ENCODE measurements at regions not wholly inside any gene's neighbourhood (a gene's known extent, or its start where the extent isn't known, plus 50 kb on each side); places are given as distances from the start of the nearest gene placed in this dataset.

- TF ChIP-seq, protein P1, sequence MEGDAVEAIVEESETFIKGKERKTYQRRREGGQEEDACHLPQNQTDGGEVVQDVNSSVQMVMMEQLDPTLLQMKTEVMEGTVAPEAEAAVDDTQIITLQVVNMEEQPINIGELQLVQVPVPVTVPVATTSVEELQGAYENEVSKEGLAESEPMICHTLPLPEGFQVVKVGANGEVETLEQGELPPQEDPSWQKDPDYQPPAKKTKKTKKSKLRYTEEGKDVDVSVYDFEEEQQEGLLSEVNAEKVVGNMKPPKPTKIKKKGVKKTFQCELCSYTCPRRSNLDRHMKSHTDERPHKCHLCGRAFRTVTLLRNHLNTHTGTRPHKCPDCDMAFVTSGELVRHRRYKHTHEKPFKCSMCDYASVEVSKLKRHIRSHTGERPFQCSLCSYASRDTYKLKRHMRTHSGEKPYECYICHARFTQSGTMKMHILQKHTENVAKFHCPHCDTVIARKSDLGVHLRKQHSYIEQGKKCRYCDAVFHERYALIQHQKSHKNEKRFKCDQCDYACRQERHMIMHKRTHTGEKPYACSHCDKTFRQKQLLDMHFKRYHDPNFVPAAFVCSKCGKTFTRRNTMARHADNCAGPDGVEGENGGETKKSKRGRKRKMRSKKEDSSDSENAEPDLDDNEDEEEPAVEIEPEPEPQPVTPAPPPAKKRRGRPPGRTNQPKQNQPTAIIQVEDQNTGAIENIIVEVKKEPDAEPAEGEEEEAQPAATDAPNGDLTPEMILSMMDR (IDR thresholded peaks at IDR 0.05; ENCODE audit: low read length) = no peak
- TF ChIP-seq EZH2phosphoT487 (IDR thresholded peaks at IDR 0.05; ENCODE audit: low read length) = no peak
- TF ChIP-seq EZH2 (optimal IDR thresholded peaks at IDR 0.05; ENCODE audit: low read depth, low read length) = no peak
Measured at GRCh38 chr1:80533093-80533492, 1267.6 kb upstream of the ADGRL2 start.

Measured in MM.1S (cell line).